Right hindlimb (tissue), 1 donor: ENCODE measurements at regions not wholly inside any gene's neighbourhood (a gene's known extent, or its start where the extent isn't known, plus 50 kb on each side); places are given as distances from the start of the nearest gene placed in this dataset.
"Not testable (repeated sequence)": the region's sequence is repeated elsewhere in the genome, so short reads cannot be mapped to it uniquely, and the experiment has no call there.

Experiments
- DNase-seq: peaks from one replicate; pipeline ENCODE4 v3.0.0-alpha.2; 2018

DNA sequence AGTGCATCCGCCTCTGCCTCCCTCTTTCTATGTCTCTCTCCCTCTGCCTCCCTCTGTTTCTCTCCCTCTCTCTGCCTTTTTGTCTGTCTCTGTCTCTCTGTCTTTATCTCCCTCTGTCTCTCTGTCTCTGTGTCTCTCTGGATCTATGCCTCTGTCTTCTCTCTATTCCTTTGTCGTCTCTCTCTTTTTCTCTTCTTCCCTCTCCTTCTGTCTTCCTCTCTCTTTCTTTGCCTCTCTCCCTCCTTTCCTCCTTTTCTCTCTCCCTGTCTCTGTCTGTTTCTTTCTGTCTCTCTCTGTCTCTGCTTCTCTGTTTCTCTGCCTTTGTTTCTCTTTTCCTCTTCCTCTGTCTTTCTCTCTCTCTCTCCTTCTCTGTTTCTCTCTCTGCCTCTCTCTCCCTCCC, 678.8 kb upstream of the NRP1 start:
- no peak for DNase-seq

DNA sequence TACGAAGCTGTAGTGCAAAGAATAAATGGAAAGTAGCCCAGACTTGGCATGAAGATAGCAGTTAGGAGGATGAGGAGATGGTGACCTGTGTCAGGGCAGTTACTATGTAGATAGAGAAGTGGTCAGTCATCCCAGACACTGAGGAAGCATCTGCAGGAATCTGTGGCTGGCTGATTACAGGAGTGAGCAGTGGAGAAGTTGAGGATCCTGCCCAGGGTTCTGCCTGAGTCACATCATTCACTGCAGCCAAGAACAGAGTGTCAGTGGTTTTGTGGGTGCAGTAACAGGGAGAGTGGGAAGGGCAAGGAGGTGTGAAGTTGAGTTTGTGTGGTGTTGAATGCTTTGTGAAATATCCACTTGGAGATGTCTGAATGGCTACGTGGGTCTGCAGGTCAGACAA, 676.4 kb upstream of the NRP1 start:
- DNase-seq: no peak

DNA sequence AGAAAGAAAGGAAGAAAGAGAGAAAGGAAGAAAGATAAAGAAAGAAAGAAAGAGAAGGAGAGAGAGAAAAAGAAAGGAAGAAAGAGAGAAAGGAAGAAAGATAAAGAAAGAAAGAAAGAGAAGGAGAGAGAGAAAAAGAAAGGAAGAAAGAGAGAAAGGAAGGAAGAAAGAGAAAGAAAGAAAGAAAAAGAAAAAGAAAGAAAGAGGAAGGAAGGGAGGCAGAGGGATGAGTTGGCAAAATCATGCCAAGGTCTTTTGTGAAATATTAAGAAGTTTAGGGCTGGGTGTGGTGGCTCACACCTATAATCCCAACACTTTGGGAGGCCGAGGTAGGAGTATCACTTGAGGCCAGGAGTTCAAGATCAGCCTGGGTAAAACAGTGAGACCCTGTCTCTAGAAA, 675.8 kb upstream of the NRP1 start:
- DNase-seq: not testable (repeated sequence)

DNA sequence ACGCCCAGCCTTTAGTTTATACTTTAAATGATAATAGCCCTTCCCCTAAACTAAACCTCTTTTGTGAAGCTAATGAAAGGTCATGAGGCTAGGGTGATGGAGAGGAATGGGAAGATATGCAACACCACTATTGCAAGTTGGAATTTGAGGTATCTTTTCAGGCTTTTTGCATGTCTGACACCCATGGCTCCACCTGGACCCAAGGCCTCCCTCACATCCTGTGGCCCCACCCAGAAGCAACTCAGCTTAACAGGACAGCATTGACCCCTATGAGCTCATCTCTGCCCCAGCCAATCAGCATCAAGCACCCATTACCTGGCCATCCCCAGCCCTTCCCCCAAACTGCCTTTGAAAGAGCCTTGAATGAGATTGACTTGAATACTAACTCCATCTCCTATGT, 674.2 kb upstream of the NRP1 start:
- no peak for DNase-seq

DNA sequence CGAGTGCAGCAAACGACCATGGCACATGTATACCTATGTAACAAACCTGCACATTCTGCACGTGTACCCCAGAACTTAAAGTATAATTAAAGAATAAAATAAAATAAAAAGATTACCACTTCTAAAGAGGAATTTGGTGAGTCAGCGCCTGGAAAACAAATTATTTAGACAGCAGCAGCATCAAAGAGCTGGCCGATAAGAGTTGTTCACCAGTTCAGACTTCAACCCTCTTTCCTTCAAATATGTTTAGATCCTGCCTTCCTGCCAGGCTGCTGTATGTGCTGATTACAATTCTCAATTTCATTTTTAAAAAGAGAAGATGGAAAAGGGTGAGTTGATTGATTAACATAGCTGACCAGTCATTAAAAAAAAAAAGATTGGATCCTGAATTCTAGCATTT, 672.0 kb upstream of the NRP1 start:
- no peak for DNase-seq

DNA sequence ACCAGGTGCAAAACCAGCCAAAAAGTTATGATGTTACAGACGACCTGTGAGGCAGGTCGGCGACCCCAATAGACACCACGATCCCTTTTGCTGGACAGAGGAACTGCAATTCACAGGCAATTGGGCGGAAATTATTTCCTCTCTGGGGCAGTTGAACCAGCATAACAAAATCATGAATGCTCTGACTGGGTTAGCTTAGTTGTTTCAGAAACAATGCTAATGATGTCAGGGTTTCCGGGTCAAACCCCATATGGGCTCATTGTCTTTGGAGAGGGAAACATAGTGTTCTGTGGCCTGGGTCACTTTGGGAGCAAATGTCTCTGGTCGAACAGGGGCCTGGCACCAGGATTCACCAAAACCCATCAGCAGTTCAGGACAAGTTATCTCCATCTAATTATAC, 669.1 kb upstream of the NRP1 start:
- no peak for DNase-seq

DNA sequence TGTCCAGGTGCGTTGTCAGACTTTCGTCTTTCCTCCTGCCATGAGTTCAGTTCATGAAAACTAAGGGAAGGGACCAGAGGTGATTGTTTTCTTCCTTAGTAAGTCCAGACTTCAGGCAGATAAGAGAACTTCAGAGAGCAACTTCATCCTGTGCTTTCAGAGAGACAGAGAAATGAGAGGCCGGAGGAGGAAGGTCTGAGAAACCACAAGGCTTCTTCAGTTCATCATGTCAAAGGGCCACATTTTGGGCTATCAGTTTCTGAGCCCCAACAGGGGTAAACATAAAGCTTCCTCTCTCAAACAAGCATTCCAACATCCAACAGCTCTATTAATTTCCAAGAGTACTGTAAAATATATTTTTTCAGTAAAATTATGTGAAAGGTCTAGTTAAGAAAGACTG, 668.4 kb upstream of the NRP1 start:
- no peak for DNase-seq

DNA sequence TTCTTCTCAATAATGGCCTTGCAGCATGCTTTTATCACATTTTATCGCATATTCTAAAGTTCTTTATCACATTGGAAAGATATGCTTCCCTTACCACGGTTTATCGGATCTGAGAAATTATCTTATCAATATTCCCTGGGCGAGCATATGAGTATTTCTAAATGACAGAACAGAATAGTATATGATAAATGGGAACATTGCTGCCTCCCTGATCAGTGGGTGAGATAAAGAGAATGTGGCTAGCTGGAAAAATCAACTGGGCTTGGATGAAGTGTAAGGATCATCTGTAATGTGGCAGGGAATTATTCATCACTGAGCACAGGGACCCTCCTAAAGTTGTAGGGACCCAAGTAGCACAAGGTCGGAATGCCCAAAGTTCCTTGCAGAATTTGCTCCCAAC, 667.4 kb upstream of the NRP1 start:
- DNase-seq: no peak

DNA sequence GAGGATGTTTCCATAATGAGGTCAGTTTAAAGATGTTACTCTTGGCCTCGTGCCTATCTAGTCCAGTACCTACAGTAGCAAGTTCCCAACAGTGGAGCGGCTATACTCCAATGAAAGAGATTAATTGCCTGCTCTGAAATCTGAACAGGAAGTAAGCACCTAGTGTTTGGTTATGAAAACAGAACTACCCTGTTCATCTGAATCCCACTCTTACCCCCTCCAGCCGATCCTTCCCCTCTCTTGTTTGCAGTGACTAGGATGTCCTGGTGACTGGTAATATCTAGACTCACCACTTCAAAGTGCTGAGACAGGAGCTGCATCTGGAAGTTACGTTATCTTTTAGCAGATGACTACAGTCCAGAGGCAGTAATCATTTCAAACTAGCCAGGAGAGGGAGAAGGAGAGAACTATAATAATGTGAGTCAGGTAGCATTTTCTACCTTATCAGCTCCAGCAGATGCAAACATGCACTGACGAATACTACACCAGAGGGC, 666.7 kb upstream of the NRP1 start:
- DNase-seq: no peak

DNA sequence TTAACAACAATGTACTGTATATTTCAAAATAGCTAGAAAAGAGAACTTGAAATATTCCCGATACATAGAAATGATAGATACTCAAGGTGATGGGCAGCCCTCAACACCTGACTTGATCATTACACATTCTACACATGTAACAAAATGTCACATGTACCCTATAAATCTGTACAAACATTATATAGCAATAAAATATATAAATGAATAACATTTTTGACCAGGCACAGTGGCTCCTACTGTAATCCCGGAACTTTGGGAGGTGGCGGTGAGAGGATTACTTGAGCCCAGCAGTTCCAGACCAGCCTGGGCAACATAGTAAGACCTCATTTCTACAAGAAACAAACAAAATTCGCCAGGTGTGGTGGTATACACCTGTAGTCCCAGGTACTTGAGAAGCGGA, 659.5 kb upstream of the NRP1 start:
- DNase-seq: no peak

DNA sequence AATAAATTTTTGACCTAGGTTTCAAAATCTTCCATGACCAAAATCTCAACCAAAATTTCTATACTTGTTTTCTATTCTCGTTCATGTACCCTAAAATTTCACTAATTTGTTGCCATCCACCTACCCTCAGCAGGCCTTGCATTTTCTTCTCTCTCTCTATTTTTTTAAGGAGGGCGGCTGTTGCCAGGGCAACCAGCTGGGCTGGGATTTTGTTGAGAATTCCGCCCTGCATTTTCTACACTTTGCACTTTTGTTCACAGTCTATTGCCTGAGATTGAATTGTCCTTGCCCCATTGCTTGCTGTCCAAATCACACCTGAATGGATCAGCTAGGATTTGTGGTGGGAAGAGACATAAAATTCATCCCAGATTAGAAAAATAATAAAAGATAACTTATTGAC, 657.5 kb upstream of the NRP1 start:
- DNase-seq: no peak

DNA sequence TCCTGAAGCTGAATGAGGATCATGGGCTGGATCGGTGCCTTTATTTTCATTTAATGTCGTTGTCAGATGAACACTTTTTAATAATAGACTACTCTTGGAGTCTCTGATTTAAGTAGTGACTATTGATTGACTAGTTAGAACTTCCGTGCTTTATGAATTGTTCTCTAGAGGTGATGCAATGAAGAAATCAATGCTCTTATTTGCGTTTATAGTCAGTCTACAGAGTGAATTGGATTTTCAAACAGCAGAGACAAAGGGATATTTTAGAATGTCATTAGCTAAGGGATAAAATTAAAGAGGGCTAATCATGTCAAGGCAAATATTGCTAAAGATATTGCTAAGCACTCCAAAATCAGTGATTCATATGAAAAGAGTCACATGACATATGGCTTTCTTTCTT, 652.0 kb upstream of the NRP1 start:
- no peak for DNase-seq

DNA sequence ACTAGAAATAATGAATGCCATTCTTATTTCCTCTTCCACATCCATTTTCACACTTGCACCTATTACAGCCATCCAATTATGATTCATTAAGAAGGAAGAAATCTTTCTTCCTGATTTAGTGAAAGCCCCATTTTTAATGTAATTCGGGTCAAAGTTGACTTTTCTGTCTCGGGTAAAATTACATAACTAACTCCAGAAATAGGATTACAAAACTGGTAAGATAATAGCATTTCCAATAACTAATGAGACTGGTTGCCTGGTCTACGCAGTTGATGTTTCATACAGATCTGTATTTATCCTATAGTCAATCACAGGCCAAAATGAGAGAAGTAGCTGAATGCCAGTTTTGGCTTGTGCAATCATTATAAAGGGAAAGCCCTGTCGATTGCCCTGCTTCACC, 651.5 kb upstream of the NRP1 start:
- no peak for DNase-seq

DNA sequence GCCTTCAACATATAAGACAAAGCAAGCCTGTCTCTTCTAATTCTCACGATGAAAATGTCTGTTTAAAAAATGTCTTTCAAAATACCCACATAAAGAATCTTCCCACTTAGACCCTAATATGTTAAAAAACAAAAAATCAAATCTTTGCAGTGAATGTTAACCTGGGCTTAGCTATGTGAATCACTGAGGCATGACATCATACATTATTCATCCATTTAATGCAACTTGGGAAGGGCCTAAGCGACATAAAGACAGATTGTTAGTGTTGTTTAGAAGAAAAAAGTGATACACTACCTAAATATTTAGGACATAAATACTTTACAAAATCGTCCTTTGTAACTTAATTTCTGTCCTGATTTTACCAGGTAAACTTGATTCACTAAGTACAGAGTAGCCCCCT, 648.5 kb upstream of the NRP1 start:
- no peak for DNase-seq

DNA sequence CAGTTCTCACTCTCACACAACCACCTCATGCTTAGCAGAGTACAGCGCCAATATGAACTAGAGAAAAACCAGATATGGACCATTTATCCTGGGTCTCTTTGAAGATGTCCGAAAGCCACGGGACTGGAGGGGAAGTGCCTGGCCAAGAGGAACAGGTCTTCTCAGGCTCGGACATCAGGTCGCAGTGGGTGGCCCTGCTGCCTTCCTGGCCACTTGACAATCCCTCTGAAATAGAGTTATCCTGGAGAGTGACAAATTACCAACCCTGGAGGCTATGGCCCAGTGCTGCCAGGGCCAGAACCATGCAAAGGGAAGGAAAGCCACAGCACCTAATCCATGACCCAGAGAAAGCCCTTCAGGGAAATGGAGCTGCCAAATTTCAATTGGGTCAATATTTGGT, 646.8 kb upstream of the NRP1 start:
- DNase-seq: no peak

DNA sequence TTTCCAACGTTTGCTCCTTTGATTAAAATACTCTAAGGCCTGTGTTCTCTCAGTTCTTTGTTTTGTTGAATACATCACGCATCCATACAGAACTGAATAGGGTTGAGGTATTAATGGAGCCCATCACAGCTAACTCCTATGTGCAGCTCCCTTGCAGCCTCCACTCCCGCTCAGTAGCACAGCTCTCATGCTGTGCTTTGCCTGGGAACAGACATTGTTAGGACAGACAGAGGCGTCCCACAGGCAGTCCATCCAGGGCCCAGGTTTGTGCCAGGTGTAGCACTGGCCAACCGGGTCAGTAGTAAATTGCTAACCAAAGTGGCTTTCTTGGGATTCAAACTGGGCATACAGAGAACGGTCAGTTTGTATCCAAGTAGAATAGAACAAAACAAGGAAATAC, 644.7 kb upstream of the NRP1 start:
- no peak for DNase-seq

DNA sequence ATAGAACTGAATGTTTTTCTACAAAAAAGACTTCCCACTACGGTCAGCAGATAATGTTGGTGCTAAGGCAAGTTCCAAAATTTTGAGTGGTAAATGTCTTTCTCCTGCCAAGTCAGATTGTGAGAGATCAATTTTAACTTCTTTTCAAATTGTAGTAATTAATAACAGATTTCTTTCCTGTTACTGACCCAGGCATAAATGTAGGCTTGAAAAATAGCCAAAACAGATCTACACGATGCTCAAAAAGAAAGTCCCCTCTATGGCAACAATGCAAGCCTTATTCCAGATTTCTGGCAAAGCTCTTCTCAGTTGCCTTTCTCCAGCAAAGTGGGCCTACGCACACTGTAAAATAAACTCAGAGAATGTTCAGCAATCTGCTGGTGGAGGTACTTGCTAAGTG, 641.0 kb upstream of the NRP1 start:
- no peak for DNase-seq

DNA sequence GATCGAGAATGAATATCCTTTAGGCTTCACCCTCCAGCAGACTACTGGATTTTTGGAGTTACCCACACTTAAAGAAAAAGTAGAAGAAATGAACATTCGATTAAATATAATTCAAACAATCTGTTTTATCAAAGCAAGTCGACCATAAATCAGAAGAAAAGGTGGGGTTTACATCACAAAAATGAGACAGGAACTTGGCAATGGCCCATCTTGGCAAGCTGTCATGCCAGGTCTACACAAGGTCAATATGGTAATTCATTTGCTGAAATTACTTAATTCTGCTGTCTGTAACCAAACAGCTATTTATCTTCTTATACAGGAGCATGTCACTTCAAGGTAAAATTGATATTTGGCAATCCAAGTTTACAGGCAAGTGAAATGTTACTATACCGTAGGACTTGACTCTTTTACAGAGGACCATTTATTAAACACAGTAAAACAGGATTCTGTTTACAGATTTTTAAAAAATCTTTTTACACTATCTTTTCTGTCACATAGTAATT, 640.6 kb upstream of the NRP1 start:
- DNase-seq: no peak

DNA sequence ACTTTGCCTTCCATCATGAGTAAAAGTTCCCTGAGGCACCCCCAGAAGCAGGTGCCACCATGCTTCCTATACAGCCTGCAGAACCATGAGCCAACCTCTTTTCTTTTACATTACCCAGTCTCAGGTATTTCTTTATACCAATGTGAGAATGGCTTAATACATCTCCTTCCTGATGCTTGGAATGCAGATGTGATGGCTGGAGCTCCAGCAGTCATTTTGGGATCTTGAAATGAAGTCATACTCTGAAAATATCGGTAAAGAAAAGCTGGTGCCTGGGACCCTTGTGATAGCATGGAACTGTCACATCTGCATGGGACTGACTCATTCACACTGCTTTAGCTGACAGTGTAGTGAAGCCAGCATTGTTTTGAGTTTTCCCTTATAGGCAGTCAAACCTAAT, 634.5 kb upstream of the NRP1 start:
- no peak for DNase-seq

DNA sequence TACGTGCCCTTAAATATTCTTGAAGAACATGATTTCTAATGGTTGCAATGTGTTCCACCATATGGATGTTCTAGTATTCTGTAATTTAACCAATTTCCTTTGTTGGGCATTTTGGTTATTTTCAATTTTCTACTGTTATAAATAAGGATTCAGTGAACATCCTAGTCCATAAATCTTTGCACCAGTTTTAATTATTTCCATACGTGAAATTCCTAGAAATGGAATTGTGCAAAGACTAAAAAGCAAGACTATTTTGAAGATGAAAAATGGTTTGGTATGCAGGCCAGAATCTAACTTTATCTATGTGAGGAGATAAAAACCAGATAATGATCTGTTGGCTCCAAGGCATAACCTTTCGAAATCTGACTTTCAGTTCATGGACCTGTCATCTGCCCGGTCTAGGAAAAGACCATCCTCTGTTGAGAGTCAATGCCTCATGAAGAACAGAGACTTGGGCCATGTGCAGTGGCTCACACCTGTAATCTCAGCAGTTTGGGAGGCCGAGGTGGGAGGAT, 633.2 kb upstream of the NRP1 start:
- no peak for DNase-seq

DNA sequence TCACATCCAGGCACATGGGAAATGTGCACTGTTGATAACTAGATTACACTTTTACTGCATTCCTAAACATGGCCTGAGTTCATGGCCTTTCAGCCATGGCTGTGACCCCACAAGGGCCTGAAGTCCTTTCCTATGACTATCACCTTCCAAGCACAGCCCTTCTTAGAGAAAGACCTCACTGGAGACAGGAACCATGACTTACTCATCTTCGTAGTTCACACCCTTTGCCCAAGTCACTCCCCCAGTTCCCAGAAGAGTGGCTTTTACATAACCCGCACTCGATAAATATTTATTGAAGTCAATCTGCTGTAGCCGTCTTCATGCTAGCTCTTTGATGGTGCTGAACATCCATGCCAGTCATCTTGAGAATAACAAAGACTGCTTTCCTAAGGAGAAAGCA, 632.5 kb upstream of the NRP1 start:
- DNase-seq: no peak

DNA sequence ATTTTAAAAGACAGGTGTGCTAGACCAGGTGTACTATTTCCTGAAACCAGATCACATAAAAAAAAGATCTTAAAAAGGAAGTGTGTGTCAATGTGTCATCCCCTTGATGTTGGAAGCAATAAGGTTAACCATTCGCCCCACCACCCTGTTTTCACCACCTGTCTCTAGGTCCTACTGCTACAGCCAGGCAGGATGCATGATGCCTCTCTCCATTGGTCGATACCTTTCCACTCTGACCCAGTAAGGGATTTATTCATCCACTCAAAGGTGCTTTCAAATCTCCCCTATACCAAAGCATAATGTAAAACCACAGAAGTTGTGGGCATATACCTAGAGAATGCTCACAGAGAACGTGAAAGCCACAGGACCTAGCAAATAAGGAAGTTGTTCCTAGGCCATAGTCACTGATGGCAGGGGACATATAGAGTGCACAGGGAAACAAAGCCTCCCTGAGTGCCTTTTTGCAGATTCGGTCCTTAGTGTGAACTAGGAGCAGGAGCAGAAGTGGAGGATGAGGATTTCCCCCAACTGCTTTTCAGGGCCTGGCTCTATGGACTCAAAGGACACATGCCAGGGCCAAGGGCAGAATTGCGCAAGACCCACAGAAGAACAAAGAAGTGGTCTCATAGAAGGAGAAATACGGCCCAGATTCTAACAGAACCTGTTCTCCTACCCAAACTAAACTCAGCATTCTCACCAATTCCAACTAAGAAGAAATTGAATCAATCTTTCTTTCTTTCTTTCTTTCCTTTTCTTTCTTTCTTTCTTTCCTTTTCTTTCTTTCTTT, 631.5 kb upstream of the NRP1 start:
- no peak for DNase-seq

DNA sequence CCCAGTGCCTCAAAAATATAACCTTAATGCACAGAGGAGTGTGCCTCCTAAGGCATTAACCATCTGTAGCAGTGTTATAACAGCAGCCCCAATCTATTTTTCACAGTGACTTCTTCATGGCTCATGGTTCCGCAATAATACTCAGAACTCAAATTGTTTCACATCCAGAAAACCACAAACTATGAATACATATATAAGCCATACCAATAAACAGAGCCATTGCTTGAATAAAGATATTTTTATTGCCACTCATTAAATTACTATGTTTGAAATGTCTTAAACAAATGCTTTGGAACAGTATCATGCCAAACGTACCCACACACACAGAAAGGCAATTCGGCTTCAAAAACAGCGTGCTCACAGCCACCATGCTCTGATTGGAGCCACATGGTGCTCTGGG, 629.3 kb upstream of the NRP1 start:
- no peak for DNase-seq

DNA sequence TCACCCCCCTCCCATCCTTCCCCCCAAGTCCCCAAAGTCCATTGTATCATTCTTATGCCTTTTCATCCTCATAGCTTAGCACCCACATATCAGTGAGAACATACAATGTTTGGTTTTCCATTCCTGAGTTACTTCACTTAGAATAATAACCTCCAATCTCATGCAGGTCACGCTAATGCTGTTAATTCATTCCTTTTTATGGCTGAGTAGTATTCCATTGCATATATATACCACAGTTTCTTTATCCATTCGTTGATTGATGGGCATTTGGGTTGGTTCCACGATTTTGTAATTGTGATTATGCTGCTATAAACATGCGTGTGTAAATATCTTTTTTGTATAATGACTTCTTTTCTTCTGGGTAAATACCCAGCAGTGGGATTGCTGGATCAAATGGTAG, 621.9 kb upstream of the NRP1 start:
- not testable (repeated sequence) for DNase-seq

DNA sequence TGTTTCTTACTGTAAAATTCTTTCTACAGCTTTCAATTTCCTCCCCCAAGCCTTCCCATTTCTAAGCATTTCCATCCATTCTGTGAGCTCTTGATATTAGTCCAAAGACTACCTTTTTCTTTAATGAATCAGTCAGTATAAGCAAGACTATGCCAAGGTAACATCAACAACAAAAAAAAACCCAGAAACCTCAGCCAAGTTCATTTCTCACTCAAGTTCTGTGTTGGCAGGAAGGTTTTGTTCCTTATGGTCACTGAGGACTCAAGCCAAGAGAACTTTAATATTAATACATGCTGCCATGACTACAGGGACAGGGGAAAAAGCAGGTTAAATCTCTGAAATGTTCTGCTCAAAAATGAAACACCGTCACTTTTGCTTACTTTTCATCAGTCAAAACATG, 621.2 kb upstream of the NRP1 start:
- no peak for DNase-seq
